AML-193 (cell line): ENCODE measurements at regions not wholly inside any gene's neighbourhood (a gene's known extent, or its start where the extent isn't known, plus 50 kb on each side); places are given as distances from the start of the nearest gene placed in this dataset.

ENCODE experiments used
- DNase-seq, 2 experiments: peaks; one replicate each; lab custom pipeline; 2025; lab: John Stamatoyannopoulos, UW

- no peak for DNase-seq
Measured at GRCh38 chr2:150976604-150977003, 285.1 kb downstream of the RBM43 start.

- DNase-seq: no peak
Measured at GRCh38 chr2:150974864-150975263, 286.8 kb downstream of the RBM43 start.

GRCh38 chr2:150974234-150974633 lies 287.4 kb downstream of the RBM43 start:
- DNase-seq: no peak

- DNase-seq: no peak
Measured at GRCh38 chr2:150971910-150972309, 289.8 kb downstream of the RBM43 start.

- DNase-seq: no peak
Measured at GRCh38 chr2:150963336-150963735, 298.3 kb downstream of the RBM43 start.

- no peak for DNase-seq
Measured at GRCh38 chr2:150955231-150955630, 306.4 kb downstream of the RBM43 start.

- no peak for DNase-seq
Measured at GRCh38 chr2:150946831-150947230, 314.8 kb downstream of the RBM43 start.

GRCh38 chr2:150944315-150944714 lies 317.3 kb downstream of the RBM43 start:
- no peak for DNase-seq

GRCh38 chr2:150939087-150939486 lies 322.6 kb downstream of the RBM43 start:
- no peak for DNase-seq

- DNase-seq: no peak
Measured at GRCh38 chr2:150938527-150938926, 323.1 kb downstream of the RBM43 start.

- DNase-seq: no peak
Measured at GRCh38 chr2:150937030-150937429, 324.6 kb downstream of the RBM43 start.

- DNase-seq: no peak
Measured at GRCh38 chr2:150931451-150931850, 330.2 kb downstream of the RBM43 start.

- DNase-seq: no peak
Measured at GRCh38 chr2:150925611-150926010, 336.1 kb downstream of the RBM43 start.

- no peak for DNase-seq
Measured at GRCh38 chr2:150924878-150925277, 336.8 kb downstream of the RBM43 start.

GRCh38 chr2:150919901-150920300 lies 341.8 kb downstream of the RBM43 start:
- no peak for DNase-seq

GRCh38 chr2:150917961-150918713 lies 343.5 kb downstream of the RBM43 start:
- no peak for DNase-seq

GRCh38 chr2:150916467-150917396 lies 344.9 kb downstream of the RBM43 start:
- no peak for DNase-seq

GRCh38 chr2:150911766-150912280 lies 349.8 kb downstream of the RBM43 start:
- DNase-seq: no peak

- peak in 1 of 2 experiments; percentile 1 for DNase-seq
Measured at GRCh38 chr2:150909613-150910012, 352.1 kb downstream of the RBM43 start.

- DNase-seq: no peak
Measured at GRCh38 chr2:150909090-150909489, 352.6 kb downstream of the RBM43 start.

GRCh38 chr2:150907466-150907865 lies 354.2 kb downstream of the RBM43 start:
- DNase-seq: no peak

- no peak for DNase-seq
Measured at GRCh38 chr2:150903461-150903860, 358.2 kb downstream of the RBM43 start.

GRCh38 chr2:150903055-150903454 lies 358.6 kb downstream of the RBM43 start:
- DNase-seq: no peak
